OCI-LY7 (cell line): ENCODE measurements at regions not wholly inside any gene's neighbourhood (a gene's known extent, or its start where the extent isn't known, plus 50 kb on each side); places are given as distances from the start of the nearest gene placed in this dataset.

ENCODE experiments used
- CTCF ChIP-seq: fragments of 200-600 bp; sonication (generic); conservative IDR thresholded peaks from 2 replicates; pipeline ENCODE4 v1.5.1; 2014; ENCODE audit warnings: mild to moderate bottlenecking, antibody characterized with exemption, low read length, moderate library complexity, mixed read lengths
- EZH2phosphoT487 ChIP-seq: fragments of 200-600 bp; sonication (generic); IDR thresholded peaks from 2 replicates; pipeline ENCODE4 v1.6.1; 2018; ENCODE audit warnings: low read depth, borderline replicate concordance, mild to moderate bottlenecking, mixed run types, antibody characterized with exemption, low read length, moderate library complexity, mixed read lengths

- TF ChIP-seq CTCF: no peak
- no peak for TF ChIP-seq EZH2phosphoT487
Observed at GRCh38 chr1:61536174-61537108, 188.5 kb downstream of the TM2D1 start.
